GM23338 (cell line): ENCODE measurements at regions not wholly inside any gene's neighbourhood (a gene's known extent, or its start where the extent isn't known, plus 50 kb on each side); places are given as distances from the start of the nearest gene placed in this dataset.

Experiments
- ATAC-seq: fragments of 200-7000 bp; cut with Tn5 transposase; 3 replicates; pipeline ENCODE4 v1.9.1; 2020
- DNase-seq: peaks from one replicate; pipeline ENCODE4 v3.0.0-alpha.2; 2015; ENCODE audit warnings: low spot score
- H2AFZ ChIP-seq: fragments of 200-600 bp; sonication (generic); 2 replicates; pipeline ENCODE4 v1.8.0; 2016; ENCODE audit warnings: antibody characterized with exemption, mild to moderate bottlenecking, moderate library complexity
- H3F3A ChIP-seq: fragments of 200-600 bp; sonication (generic); replicated peaks from 2 replicates; pipeline ENCODE4 v1.8.0; 2017; ENCODE audit warnings: antibody characterized with exemption, mixed run types, low read depth
- H3K27ac ChIP-seq: fragments of 200-600 bp; sonication (generic); 2 replicates; pipeline ENCODE4 v1.6.1; 2016; ENCODE audit warnings: low read depth
- H3K27me3 ChIP-seq: fragments of 200-600 bp; sonication (generic); 2 replicates; pipeline ENCODE4 v1.8.0; 2016; ENCODE audit warnings: mild to moderate bottlenecking, mixed run types, moderate library complexity; ENCODE audit not compliant: insufficient read depth
- H3K36me3 ChIP-seq: fragments of 200-600 bp; sonication (generic); 2 replicates; pipeline ENCODE4 v1.8.0; 2016; ENCODE audit warnings: mild to moderate bottlenecking; ENCODE audit not compliant: insufficient read depth
- H3K4me1 ChIP-seq: fragments of 200-600 bp; sonication (generic); 2 replicates; pipeline ENCODE4 v1.8.0; 2016; ENCODE audit warnings: mild to moderate bottlenecking, moderate library complexity; ENCODE audit not compliant: insufficient read depth
- H3K4me2 ChIP-seq: fragments of 200-600 bp; sonication (generic); 2 replicates; pipeline ENCODE4 v1.7.1; 2017; ENCODE audit warnings: mixed run types
- H3K4me3 ChIP-seq: fragments of 200-600 bp; sonication (generic); 2 replicates; pipeline ENCODE4 v1.6.1; 2016; ENCODE audit warnings: mixed run types
- H3K79me2 ChIP-seq: fragments of 200-600 bp; sonication (generic); replicated peaks from 2 replicates; pipeline ENCODE4 v1.8.0; 2017; ENCODE audit warnings: mild to moderate bottlenecking; ENCODE audit not compliant: insufficient read depth
- H3K9me2 ChIP-seq: fragments of 200-600 bp; sonication (generic); 2 replicates; pipeline ENCODE4 v1.8.0; 2017; ENCODE audit not compliant: insufficient read depth
- H4K20me1 ChIP-seq: fragments of 200-600 bp; sonication (generic); replicated peaks from 2 replicates; pipeline ENCODE4 v1.8.0; 2017; ENCODE audit warnings: mild to moderate bottlenecking; ENCODE audit not compliant: insufficient read depth
- H3K27ac Mint-ChIP-seq: 2 replicates; pipeline ENCODE4 v1.8.0; 2020; ENCODE audit warnings: inconsistent platforms, mild to moderate bottlenecking, moderate library complexity, mixed read lengths
- H3K27me3 Mint-ChIP-seq: 3 replicates; pipeline ENCODE4 v1.8.0; 2022; ENCODE audit warnings: low read depth, mild to moderate bottlenecking, moderate library complexity, mixed read lengths, inconsistent platforms; ENCODE audit not compliant: insufficient read depth, poor library complexity
- H3K36me3 Mint-ChIP-seq: 3 replicates; pipeline ENCODE4 v1.8.0; 2021; ENCODE audit warnings: low read depth, mild to moderate bottlenecking, inconsistent platforms, moderate library complexity, mixed read lengths
- H3K4me1 Mint-ChIP-seq: 3 replicates; pipeline ENCODE4 v1.8.0; 2020; ENCODE audit warnings: mild to moderate bottlenecking, inconsistent platforms, mixed read lengths
- H3K4me3 Mint-ChIP-seq: 3 replicates; pipeline ENCODE4 v1.8.0; 2021; ENCODE audit warnings: moderate library complexity, mild to moderate bottlenecking, inconsistent platforms, mixed read lengths
- H3K9me3 Mint-ChIP-seq: 3 replicates; pipeline ENCODE4 v1.8.0; 2020; ENCODE audit warnings: moderate library complexity, mild to moderate bottlenecking, inconsistent platforms, mixed read lengths
- CREB1 ChIP-seq: fragments of 250-450 bp; sonication (Bioruptor Pico); IDR thresholded peaks from 2 replicates; pipeline ENCODE4 v1.5.0; 2020; ENCODE audit warnings: low read depth, mild to moderate bottlenecking, moderate library complexity
- ETS1 ChIP-seq: IDR thresholded peaks from 2 replicates; pipeline ENCODE4 v1.6.1; 2016; ENCODE audit warnings: antibody characterized with exemption
- EZH2 ChIP-seq: fragments of 200-600 bp; sonication (generic); IDR thresholded peaks from one replicate; pipeline ENCODE4 v1.8.0; 2017; ENCODE audit warnings: antibody characterized with exemption, mild to moderate bottlenecking, low read depth; ENCODE audit not compliant: unreplicated experiment
- EZH2phosphoT487 ChIP-seq: fragments of 200-600 bp; sonication (generic); IDR thresholded peaks from one replicate; pipeline ENCODE4 v1.8.1; 2018; ENCODE audit warnings: antibody characterized with exemption; ENCODE audit not compliant: unreplicated experiment
- NANOG ChIP-seq: IDR thresholded peaks from 2 replicates; pipeline ENCODE4 v1.6.1; 2016; ENCODE audit warnings: antibody characterized with exemption, borderline replicate concordance
- REST ChIP-seq: IDR thresholded peaks from one replicate; pipeline ENCODE4 v1.6.1; 2018; ENCODE audit warnings: antibody characterized with exemption; ENCODE audit not compliant: unreplicated experiment
- STAT1 ChIP-seq: IDR thresholded peaks from one replicate; pipeline ENCODE4 v1.6.1; 2016; ENCODE audit warnings: antibody characterized with exemption; ENCODE audit not compliant: unreplicated experiment
- ZNF114 ChIP-seq: fragments of 250-450 bp; sonication (Bioruptor Pico); IDR thresholded peaks from 2 replicates; pipeline ENCODE4 v1.5.0; 2020; ENCODE audit warnings: mild to moderate bottlenecking, moderate library complexity
- ZNF331 ChIP-seq: fragments of 250-450 bp; sonication (Bioruptor Pico); IDR thresholded peaks from 2 replicates; pipeline ENCODE4 v1.5.0; 2020; ENCODE audit warnings: low read depth, mild to moderate bottlenecking, moderate library complexity
- TF ChIP-seq, protein P1 (sequence below), 2 experiments: fragments of 200-600 bp in 1 of 2; sonication (generic) in 1 of 2; conservative IDR thresholded peaks; 2 replicates each; pipeline versions ENCODE4 v1.5.1 to v1.6.1; 2016 to 2017; ENCODE audit warnings: antibody characterized with exemption in 2 of 2, low read depth in 2 of 2, mild to moderate bottlenecking in 2 of 2, moderate library complexity in 1 of 2
- TF ChIP-seq, protein P2 (sequence below): fragments of 250-450 bp; sonication (Bioruptor Pico); IDR thresholded peaks from 2 replicates; pipeline ENCODE4 v1.5.0; 2020; ENCODE audit warnings: mild to moderate bottlenecking, moderate library complexity

- no peak for TF ChIP-seq ZNF331
- no peak for TF ChIP-seq ETS1
- TF ChIP-seq ZNF114 (CRISPR knock-in tag): no peak
- no peak for TF ChIP-seq CREB1 (CRISPR knock-in tag)
- TF ChIP-seq REST: no peak
- TF ChIP-seq NANOG: no peak
- TF ChIP-seq EZH2: no peak
- no peak for TF ChIP-seq STAT1
These were observed 73.1 kb upstream of the RIPOR2 start (continued) for GRCh38 chr6:25008707-25009392.

DNA sequence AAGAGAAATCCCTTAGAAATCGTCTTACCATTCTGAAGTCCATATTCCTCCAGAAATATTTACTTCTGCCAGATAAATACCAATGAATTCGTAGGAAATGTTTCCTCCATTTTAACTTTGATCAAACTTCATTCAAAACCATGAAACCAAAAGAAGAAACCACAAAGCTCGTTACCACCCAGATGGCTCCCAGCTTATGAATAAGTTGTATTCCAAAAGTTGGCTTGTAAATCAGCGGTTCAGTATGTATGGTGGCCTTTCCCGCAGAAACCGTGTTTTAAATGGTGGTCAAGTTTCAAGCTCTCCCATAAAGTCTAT is 73.6 kb upstream of the RIPOR2 start:
- H3K9me2 ChIP-seq: no peaks in the 10 kb centered on the region
- Mint-ChIP-seq H3K36me3 (no peaks in the 10 kb centered on the region), H3K27ac (no peak overlapping the region), H3K4me1 (peaks cover 6% of the 10 kb centered on the region), H3K4me3 (no peak overlapping the region), H3K9me3 (no peaks in the 10 kb centered on the region), H3K27me3 (peaks cover 3% of the 10 kb centered on the region)
- H3F3A ChIP-seq: no peaks in the 10 kb centered on the region
- H3K36me3 ChIP-seq: no peaks in the 10 kb centered on the region
- ATAC-seq (no peak), DNase-seq (no peak)
- no peak overlapping the region for H3K4me3 ChIP-seq
- no peaks in the 10 kb centered on the region for H4K20me1 ChIP-seq
- H3K4me2 ChIP-seq: no peak overlapping the region
- no peaks in the 10 kb centered on the region for H3K4me1 ChIP-seq
- no peaks in the 10 kb centered on the region for H3K27me3 ChIP-seq
- H3K79me2 ChIP-seq: no peaks in the 10 kb centered on the region
- no peak overlapping the region for H2AFZ ChIP-seq
- no peak overlapping the region for H3K27ac ChIP-seq
- TF ChIP-seq ETS1: no peak
- TF ChIP-seq, protein P1, sequence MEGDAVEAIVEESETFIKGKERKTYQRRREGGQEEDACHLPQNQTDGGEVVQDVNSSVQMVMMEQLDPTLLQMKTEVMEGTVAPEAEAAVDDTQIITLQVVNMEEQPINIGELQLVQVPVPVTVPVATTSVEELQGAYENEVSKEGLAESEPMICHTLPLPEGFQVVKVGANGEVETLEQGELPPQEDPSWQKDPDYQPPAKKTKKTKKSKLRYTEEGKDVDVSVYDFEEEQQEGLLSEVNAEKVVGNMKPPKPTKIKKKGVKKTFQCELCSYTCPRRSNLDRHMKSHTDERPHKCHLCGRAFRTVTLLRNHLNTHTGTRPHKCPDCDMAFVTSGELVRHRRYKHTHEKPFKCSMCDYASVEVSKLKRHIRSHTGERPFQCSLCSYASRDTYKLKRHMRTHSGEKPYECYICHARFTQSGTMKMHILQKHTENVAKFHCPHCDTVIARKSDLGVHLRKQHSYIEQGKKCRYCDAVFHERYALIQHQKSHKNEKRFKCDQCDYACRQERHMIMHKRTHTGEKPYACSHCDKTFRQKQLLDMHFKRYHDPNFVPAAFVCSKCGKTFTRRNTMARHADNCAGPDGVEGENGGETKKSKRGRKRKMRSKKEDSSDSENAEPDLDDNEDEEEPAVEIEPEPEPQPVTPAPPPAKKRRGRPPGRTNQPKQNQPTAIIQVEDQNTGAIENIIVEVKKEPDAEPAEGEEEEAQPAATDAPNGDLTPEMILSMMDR (conservative IDR thresholded peaks at IDR 0.05; ENCODE audit: low read depth in 2 of 2): no peak
- TF ChIP-seq STAT1: no peak
- no peak for TF ChIP-seq EZH2phosphoT487
- no peak for TF ChIP-seq ZNF114 (CRISPR knock-in tag)
- TF ChIP-seq CREB1 (CRISPR knock-in tag): no peak
- TF ChIP-seq EZH2: no peak
- TF ChIP-seq, protein P2, sequence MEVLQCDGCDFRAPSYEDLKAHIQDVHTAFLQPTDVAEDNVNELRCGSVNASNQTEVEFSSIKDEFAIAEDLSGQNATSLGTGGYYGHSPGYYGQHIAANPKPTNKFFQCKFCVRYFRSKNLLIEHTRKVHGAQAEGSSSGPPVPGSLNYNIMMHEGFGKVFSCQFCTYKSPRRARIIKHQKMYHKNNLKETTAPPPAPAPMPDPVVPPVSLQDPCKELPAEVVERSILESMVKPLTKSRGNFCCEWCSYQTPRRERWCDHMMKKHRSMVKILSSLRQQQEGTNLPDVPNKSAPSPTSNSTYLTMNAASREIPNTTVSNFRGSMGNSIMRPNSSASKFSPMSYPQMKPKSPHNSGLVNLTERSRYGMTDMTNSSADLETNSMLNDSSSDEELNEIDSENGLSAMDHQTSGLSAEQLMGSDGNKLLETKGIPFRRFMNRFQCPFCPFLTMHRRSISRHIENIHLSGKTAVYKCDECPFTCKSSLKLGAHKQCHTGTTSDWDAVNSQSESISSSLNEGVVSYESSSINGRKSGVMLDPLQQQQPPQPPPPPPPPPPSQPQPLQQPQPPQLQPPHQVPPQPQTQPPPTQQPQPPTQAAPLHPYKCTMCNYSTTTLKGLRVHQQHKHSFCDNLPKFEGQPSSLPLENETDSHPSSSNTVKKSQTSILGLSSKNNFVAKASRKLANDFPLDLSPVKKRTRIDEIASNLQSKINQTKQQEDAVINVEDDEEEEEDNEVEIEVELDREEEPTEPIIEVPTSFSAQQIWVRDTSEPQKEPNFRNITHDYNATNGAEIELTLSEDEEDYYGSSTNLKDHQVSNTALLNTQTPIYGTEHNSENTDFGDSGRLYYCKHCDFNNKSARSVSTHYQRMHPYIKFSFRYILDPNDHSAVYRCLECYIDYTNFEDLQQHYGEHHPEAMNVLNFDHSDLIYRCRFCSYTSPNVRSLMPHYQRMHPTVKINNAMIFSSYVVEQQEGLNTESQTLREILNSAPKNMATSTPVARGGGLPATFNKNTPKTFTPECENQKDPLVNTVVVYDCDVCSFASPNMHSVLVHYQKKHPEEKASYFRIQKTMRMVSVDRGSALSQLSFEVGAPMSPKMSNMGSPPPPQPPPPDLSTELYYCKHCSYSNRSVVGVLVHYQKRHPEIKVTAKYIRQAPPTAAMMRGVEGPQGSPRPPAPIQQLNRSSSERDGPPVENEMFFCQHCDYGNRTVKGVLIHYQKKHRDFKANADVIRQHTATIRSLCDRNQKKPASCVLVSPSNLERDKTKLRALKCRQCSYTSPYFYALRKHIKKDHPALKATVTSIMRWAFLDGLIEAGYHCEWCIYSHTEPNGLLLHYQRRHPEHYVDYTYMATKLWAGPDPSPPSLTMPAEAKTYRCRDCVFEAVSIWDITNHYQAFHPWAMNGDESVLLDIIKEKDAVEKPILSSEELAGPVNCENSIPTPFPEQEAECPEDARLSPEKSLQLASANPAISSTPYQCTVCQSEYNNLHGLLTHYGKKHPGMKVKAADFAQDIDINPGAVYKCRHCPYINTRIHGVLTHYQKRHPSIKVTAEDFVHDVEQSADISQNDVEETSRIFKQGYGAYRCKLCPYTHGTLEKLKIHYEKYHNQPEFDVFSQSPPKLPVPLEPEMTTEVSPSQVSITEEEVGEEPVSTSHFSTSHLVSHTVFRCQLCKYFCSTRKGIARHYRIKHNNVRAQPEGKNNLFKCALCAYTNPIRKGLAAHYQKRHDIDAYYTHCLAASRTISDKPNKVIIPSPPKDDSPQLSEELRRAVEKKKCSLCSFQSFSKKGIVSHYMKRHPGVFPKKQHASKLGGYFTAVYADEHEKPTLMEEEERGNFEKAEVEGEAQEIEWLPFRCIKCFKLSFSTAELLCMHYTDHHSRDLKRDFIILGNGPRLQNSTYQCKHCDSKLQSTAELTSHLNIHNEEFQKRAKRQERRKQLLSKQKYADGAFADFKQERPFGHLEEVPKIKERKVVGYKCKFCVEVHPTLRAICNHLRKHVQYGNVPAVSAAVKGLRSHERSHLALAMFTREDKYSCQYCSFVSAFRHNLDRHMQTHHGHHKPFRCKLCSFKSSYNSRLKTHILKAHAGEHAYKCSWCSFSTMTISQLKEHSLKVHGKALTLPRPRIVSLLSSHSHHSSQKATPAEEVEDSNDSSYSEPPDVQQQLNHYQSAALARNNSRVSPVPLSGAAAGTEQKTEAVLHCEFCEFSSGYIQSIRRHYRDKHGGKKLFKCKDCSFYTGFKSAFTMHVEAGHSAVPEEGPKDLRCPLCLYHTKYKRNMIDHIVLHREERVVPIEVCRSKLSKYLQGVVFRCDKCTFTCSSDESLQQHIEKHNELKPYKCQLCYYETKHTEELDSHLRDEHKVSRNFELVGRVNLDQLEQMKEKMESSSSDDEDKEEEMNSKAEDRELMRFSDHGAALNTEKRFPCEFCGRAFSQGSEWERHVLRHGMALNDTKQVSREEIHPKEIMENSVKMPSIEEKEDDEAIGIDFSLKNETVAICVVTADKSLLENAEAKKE (CRISPR knock-in tag): no peak
